Esophagus squamous epithelium (tissue), 5 donors: ENCODE measurements at regions not wholly inside any gene's neighbourhood (a gene's known extent, or its start where the extent isn't known, plus 50 kb on each side); places are given as distances from the start of the nearest gene placed in this dataset.
"Not testable (repeated sequence)": the region's sequence is repeated elsewhere in the genome, so short reads cannot be mapped to it uniquely, and the experiment has no call there.

Experiments
- DNase-seq: peaks from one replicate; lab custom pipeline; 2025; lab: John Stamatoyannopoulos, UW
- H3K27ac ChIP-seq, 4 donors: fragments of 200-600 bp; sonication (generic); one replicate each; pipeline ENCODE4 v1.5.1; 2016 to 2019; ENCODE audit warnings: mild to moderate bottlenecking in 1 of 4
- H3K27me3 ChIP-seq, 4 donors: fragments of 200-600 bp; sonication (generic); 1 replicate in 3 of 4; 2 replicates in 1 of 4; pipeline versions ENCODE4 v1.5.1 to v1.6.0; 2017 to 2021; ENCODE audit warnings: antibody characterized with exemption in 1 of 4
- H3K36me3 ChIP-seq, 3 donors: fragments of 200-600 bp; sonication (generic); one replicate each; pipeline ENCODE4 v1.5.1; 2016 to 2019
- H3K4me1 ChIP-seq, 3 donors: fragments of 200-600 bp; sonication (generic); one replicate each; pipeline ENCODE4 v1.5.1; 2017 to 2019
- H3K4me3 ChIP-seq, 4 donors: fragments of 200-600 bp; sonication (generic); 1 replicate in 3 of 4; 2 replicates in 1 of 4; pipeline ENCODE4 v1.5.1; 2016 to 2019; ENCODE audit warnings: mild to moderate bottlenecking in 2 of 4, moderate library complexity in 1 of 4
- H3K9me3 ChIP-seq, 3 donors: fragments of 200-600 bp; sonication (generic); one replicate each; pipeline ENCODE4 v1.5.1; 2016 to 2019
- POLR2A ChIP-seq, 4 donors: fragments of 450-650 bp; IDR thresholded peaks; one replicate each; pipeline ENCODE4 v1.6.1; 2017; ENCODE audit warnings: antibody characterized with exemption in 4 of 4, mild to moderate bottlenecking in 4 of 4, moderate library complexity in 3 of 4
- WGBS, 2 donors: methylation state at CpG; one replicate each; pipeline ENCODE4 v1.1.5; 2018; 5-methylcytosine and 5-hydroxymethylcytosine counted together
- intact Hi-C: fragments of 100-400 bp; cut with DNase I; formaldehyde crosslinking; loops from one replicate; pipeline ENCODE4 v1.15.0; 2022
- TF ChIP-seq, protein P1 (sequence below), 6 experiments: fragments of 450-650 bp in 4 of 6; fragments of 200-600 bp in 2 of 6; sonication (generic) in 2 of 6; IDR thresholded peaks; one replicate each; pipeline ENCODE4 v1.5.1; 2016 to 2019; ENCODE audit warnings: antibody characterized with exemption in 6 of 6, mild to moderate bottlenecking in 4 of 6, moderate library complexity in 4 of 6
- donor health status: DM: yes; HTN: yes; CAD: no.

DNA sequence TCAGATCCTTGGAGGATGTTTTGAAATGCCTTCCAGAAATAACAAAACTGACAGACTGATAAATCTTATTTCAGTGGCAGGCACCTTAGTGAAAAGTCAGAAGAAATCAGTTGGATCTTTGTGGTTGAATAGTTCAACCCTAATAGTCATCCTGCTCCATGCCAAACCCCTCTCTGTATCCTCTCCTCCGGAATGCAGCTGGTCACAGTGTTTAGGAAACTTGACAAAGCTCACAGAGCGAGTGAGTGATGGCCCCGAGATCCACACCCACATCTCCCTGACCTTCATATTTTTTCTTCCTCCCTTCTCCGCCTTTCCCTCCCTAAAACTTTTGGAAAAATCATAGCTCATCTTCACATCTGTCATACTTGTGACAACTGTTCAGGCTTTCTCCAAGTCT lies 464.8 kb upstream of the CDH4 start:
- no peaks in the 10 kb centered on the region for H3K27me3 ChIP-seq
- H3K4me3 ChIP-seq, result no peak overlapping the region
- intact Hi-C loops, result no loop called here
- no peak for TF ChIP-seq POLR2A (IDR thresholded peaks at IDR 0.05)
- TF ChIP-seq, protein P1, sequence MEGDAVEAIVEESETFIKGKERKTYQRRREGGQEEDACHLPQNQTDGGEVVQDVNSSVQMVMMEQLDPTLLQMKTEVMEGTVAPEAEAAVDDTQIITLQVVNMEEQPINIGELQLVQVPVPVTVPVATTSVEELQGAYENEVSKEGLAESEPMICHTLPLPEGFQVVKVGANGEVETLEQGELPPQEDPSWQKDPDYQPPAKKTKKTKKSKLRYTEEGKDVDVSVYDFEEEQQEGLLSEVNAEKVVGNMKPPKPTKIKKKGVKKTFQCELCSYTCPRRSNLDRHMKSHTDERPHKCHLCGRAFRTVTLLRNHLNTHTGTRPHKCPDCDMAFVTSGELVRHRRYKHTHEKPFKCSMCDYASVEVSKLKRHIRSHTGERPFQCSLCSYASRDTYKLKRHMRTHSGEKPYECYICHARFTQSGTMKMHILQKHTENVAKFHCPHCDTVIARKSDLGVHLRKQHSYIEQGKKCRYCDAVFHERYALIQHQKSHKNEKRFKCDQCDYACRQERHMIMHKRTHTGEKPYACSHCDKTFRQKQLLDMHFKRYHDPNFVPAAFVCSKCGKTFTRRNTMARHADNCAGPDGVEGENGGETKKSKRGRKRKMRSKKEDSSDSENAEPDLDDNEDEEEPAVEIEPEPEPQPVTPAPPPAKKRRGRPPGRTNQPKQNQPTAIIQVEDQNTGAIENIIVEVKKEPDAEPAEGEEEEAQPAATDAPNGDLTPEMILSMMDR (IDR thresholded peaks at IDR 0.05), result no peak
- H3K4me1 ChIP-seq, result peaks cover 0 to 4% (median 0%) of the 10 kb centered on the region in 3 donors
- H3K27ac ChIP-seq, result no peak overlapping the region
- DNase-seq, result no peak
- H3K36me3 ChIP-seq, result no peaks in the 10 kb centered on the region
- 9 to 27% methylated on average over 3 to 4 of the region's 4 CpGs for WGBS, 2 donors
- H3K9me3 ChIP-seq, result no peaks in the 10 kb centered on the region

GRCh38 chr20:60788070-60788469 lies 464.0 kb upstream of the CDH4 start:
- Histone ChIP-seq H3K27ac (no peak overlapping the region), H3K27me3 (no peaks in the 10 kb centered on the region), H3K4me3 (no peak overlapping the region), H3K36me3 (no peaks in the 10 kb centered on the region), H3K9me3 (no peaks in the 10 kb centered on the region), H3K4me1 (peaks cover 0 to 4% (median 0%) of the 10 kb centered on the region in 3 donors)
- no peak for TF ChIP-seq POLR2A (IDR thresholded peaks at IDR 0.05)
- TF ChIP-seq, protein P1 (IDR thresholded peaks at IDR 0.05), result no peak
- DNase-seq, result no peak
- WGBS, 2 donors, result 51% methylated on average over 3 of the region's 3 CpGs
- intact Hi-C loops, result no loop called here

- no peaks in the 10 kb centered on the region for H3K9me3 ChIP-seq
- TF ChIP-seq, protein P1 (IDR thresholded peaks at IDR 0.05), result no peak
- TF ChIP-seq POLR2A (IDR thresholded peaks at IDR 0.05), result no peak
Observed at GRCh38 chr20:60789399-60789798, 462.7 kb upstream of the CDH4 start.

GRCh38 chr20:60790339-60790738 lies 461.7 kb upstream of the CDH4 start:
- 79 to 82% methylated on average over 3 of the region's 3 CpGs for WGBS, 2 donors
- H3K36me3 ChIP-seq, intact Hi-C loops, H3K27ac ChIP-seq, H3K27me3 ChIP-seq, DNase-seq, H3K4me3 ChIP-seq, H3K9me3 ChIP-seq, H3K4me1 ChIP-seq: not testable (repeated sequence)

More at GRCh38 chr20:60789399-60789798, 462.7 kb upstream of the CDH4 start:
- H3K27ac ChIP-seq, result no peak overlapping the region
- WGBS, 2 donors, result 82 to 89% methylated on average over 9 to 10 of the region's 10 CpGs
- DNase-seq, result no peak
- no peak overlapping the region for H3K4me3 ChIP-seq
- H3K27me3 ChIP-seq, result no peaks in the 10 kb centered on the region
- intact Hi-C loops, result no loop called here
- H3K4me1 ChIP-seq, result peaks cover 0 to 4% (median 0%) of the 10 kb centered on the region in 3 donors
- no peaks in the 10 kb centered on the region for H3K36me3 ChIP-seq

DNA sequence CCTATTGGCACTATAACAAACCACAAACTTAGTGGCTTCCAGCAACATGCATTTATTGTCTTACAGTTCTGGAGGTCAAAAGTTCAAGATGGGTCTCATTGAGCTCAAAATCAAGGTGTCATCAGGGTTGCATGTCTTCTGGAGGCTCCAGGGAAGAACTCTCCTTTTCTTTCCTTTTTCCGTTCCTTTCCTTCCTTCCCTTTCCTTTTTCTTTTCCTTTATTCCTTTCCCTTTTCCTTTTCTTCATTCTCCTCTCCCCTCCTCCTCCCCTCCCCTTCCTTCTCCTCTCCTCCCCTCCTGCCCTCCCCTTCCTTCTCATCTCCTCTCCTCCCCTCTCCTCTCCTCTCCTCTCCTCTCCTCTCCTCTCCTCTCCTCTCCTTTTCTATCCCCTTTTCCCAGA lies 460.2 kb upstream of the CDH4 start:
- Histone ChIP-seq H3K36me3 (no peaks in the 10 kb centered on the region), H3K9me3 (no peaks in the 10 kb centered on the region), H3K27ac (no peak overlapping the region), H3K4me3 (no peak overlapping the region), H3K27me3 (no peaks in the 10 kb centered on the region), H3K4me1 (no peaks in the 10 kb centered on the region)
- no peak for DNase-seq
- TF ChIP-seq, protein P1 (IDR thresholded peaks at IDR 0.05), result no peak
- no peak for TF ChIP-seq POLR2A (IDR thresholded peaks at IDR 0.05)
- WGBS, 2 donors, result 88 to 90% methylated on average over 1 of the region's 1 CpG
- intact Hi-C loops, result no loop called here

DNA sequence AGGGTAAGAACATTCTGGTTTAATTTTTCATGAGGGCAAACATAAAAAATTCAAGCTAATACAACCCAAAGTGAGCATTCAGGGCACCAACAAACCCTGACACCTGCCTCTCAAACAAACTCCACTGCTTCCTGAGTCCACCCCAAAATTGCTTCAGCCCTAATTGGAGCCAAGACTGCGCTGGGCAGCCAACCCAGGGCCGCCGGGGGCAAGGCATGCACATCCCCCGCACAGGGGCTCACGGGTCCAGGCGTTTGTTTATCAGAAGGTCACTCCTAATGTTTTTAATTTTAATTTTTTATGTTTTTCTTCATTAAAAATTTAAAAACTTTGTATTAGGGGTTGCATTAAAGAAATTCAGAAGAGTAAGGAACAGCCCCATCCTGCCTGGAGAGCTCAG lies 459.1 kb upstream of the CDH4 start:
- Histone ChIP-seq H3K4me1 (no peaks in the 10 kb centered on the region), H3K4me3 (no peak overlapping the region), H3K27ac (no peak overlapping the region), H3K36me3 (no peaks in the 10 kb centered on the region), H3K9me3 (no peaks in the 10 kb centered on the region), H3K27me3 (no peaks in the 10 kb centered on the region)
- DNase-seq, result no peak
- intact Hi-C loops, result no loop called here
- 71 to 85% methylated on average over 6 of the region's 6 CpGs for WGBS, 2 donors
- TF ChIP-seq, protein P1 (IDR thresholded peaks at IDR 0.05), result no peak
- TF ChIP-seq POLR2A (IDR thresholded peaks at IDR 0.05), result no peak
